ENCODE measurements at regions not wholly inside any gene's neighbourhood (a gene's known extent, or its start where the extent isn't known, plus 50 kb on each side); places are given as distances from the start of the nearest gene placed in this dataset.

GRCh38 chr10:124325998-124326636, 92.6 kb downstream of the OAT start:
- peaks cover 40% of the 10 kb centered on the region for H3K27me3 ChIP-seq (ENCODE audit: insufficient read depth, low read depth, severe bottlenecking)
- TF ChIP-seq CTCF (IDR thresholded peaks at IDR 0.05; ENCODE audit: low read depth, low read length) = no peak
- no peak overlapping the region for H3K27ac ChIP-seq
- no peaks in the 10 kb centered on the region for H3K9me3 ChIP-seq (ENCODE audit: severe bottlenecking)
- no peaks in the 10 kb centered on the region for H3K36me3 ChIP-seq
- no peak overlapping the region for H3K4me3 ChIP-seq (ENCODE audit: low read depth, low read length)
- DNase-seq = no peak

GRCh38 chr10:124325633-124325914, 93.1 kb downstream of the OAT start:
- no peaks in the 10 kb centered on the region for H3K9me3 ChIP-seq (ENCODE audit: severe bottlenecking)
- no peaks in the 10 kb centered on the region for H3K36me3 ChIP-seq
- no peak for TF ChIP-seq CTCF (IDR thresholded peaks at IDR 0.05; ENCODE audit: low read depth, low read length)
- no peak overlapping the region for H3K27ac ChIP-seq
- H3K27me3 ChIP-seq (ENCODE audit: insufficient read depth, low read depth, severe bottlenecking) = peaks cover 40% of the 10 kb centered on the region
- H3K4me3 ChIP-seq (ENCODE audit: low read depth, low read length) = no peak overlapping the region
- DNase-seq = no peak

GRCh38 chr10:124324856-124325632, 93.7 kb downstream of the OAT start:
- H3K27ac ChIP-seq = no peak overlapping the region
- H3K4me3 ChIP-seq (ENCODE audit: low read depth, low read length) = no peak overlapping the region
- H3K36me3 ChIP-seq = no peaks in the 10 kb centered on the region
- no peaks in the 10 kb centered on the region for H3K9me3 ChIP-seq (ENCODE audit: severe bottlenecking)
- no peak for DNase-seq
- peaks cover 40% of the 10 kb centered on the region for H3K27me3 ChIP-seq (ENCODE audit: insufficient read depth, low read depth, severe bottlenecking)
- TF ChIP-seq CTCF (IDR thresholded peaks at IDR 0.05; ENCODE audit: low read depth, low read length) = no peak

GRCh38 chr10:124324451-124324850, 94.3 kb downstream of the OAT start:
- no peak overlapping the region for H3K27ac ChIP-seq
- H3K4me3 ChIP-seq (ENCODE audit: low read depth, low read length) = no peak overlapping the region
- no peaks in the 10 kb centered on the region for H3K9me3 ChIP-seq (ENCODE audit: severe bottlenecking)
- no peaks in the 10 kb centered on the region for H3K36me3 ChIP-seq
- no peak for DNase-seq
- peaks cover 40% of the 10 kb centered on the region for H3K27me3 ChIP-seq (ENCODE audit: insufficient read depth, low read depth, severe bottlenecking)
- no peak for TF ChIP-seq CTCF (IDR thresholded peaks at IDR 0.05; ENCODE audit: low read depth, low read length)

GRCh38 chr10:124323806-124324205, 94.9 kb downstream of the OAT start:
- Histone ChIP-seq H3K27ac (no peak overlapping the region), H3K9me3 (ENCODE audit: severe bottlenecking) (no peaks in the 10 kb centered on the region), H3K36me3 (no peaks in the 10 kb centered on the region), H3K27me3 (ENCODE audit: insufficient read depth, low read depth, severe bottlenecking) (peaks cover 35% of the 10 kb centered on the region), H3K4me3 (ENCODE audit: low read depth, low read length) (no peak overlapping the region)
- DNase-seq = peak; percentile 2
- no peak for TF ChIP-seq CTCF (IDR thresholded peaks at IDR 0.05; ENCODE audit: low read depth, low read length)
